ENCODE measurements at regions not wholly inside any gene's neighbourhood (a gene's known extent, or its start where the extent isn't known, plus 50 kb on each side); places are given as distances from the start of the nearest gene placed in this dataset.
A peak's percentile ranks its signal among the peaks of the same experiment; 100 is the strongest.

DNA sequence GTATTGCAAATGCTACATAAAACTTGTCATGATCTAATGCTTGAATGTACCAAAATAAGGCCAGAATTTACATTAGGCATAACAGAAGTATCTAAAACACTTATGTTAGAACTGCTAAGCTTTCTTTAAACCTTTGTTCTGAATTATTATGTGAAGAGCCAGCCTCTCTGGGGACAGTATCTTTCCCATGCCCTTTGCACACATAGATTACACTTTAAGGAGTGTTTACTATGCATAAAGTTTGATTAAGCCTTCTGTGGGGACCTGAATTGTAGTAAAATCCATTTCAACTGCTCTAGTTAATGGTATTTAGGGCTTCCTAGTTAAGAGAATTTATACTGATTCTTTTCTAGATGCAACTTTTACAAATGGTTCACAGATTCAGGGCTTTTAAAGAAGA, 444.7 kb downstream of the IPMK start:
- ATAC-seq (peak; percentile 48 to 59 (median 56)), DNase-seq (no peak)
- H3K4me1 ChIP-seq, result peaks cover 0 to 8% (median 0%) of the 10 kb centered on the region in 4 donors
- no peak for TF ChIP-seq POLR2A (IDR thresholded peaks at IDR 0.05)
- TF ChIP-seq, protein P1, sequence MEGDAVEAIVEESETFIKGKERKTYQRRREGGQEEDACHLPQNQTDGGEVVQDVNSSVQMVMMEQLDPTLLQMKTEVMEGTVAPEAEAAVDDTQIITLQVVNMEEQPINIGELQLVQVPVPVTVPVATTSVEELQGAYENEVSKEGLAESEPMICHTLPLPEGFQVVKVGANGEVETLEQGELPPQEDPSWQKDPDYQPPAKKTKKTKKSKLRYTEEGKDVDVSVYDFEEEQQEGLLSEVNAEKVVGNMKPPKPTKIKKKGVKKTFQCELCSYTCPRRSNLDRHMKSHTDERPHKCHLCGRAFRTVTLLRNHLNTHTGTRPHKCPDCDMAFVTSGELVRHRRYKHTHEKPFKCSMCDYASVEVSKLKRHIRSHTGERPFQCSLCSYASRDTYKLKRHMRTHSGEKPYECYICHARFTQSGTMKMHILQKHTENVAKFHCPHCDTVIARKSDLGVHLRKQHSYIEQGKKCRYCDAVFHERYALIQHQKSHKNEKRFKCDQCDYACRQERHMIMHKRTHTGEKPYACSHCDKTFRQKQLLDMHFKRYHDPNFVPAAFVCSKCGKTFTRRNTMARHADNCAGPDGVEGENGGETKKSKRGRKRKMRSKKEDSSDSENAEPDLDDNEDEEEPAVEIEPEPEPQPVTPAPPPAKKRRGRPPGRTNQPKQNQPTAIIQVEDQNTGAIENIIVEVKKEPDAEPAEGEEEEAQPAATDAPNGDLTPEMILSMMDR (IDR thresholded peaks at IDR 0.05), result no peak
- no peaks in the 10 kb centered on the region for H3K9me3 ChIP-seq
- H3K36me3 ChIP-seq, result no peaks in the 10 kb centered on the region
- H3K27me3 ChIP-seq, result no peaks in the 10 kb centered on the region
- H3K4me3 ChIP-seq, result no peak overlapping the region
- H3K27ac ChIP-seq, result peak overlapping the region in 1 of 3 donors; percentile 32
- intact Hi-C loops (cut with DNase I), result no loop called here

DNA sequence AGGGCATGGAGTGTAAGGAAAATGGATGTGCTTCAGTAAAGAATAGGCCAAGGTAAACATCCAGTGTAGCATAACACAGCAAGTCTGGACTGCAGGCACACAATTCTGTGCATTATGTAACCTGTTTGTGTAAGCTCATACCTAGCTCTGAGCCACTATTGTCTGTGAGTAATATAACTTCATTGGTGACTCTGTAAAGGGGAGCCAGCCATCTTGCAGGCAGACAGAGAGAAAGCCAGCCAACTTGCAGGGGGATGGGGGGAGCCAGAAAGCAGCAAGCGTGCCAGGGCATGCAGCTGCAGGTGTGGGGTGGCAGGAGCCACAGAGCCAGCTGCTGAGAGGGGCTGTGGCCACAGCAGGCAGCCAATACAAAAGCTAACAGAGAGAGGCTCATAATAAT, 449.2 kb downstream of the IPMK start:
- H3K27ac ChIP-seq, result no peak overlapping the region
- WGBS (ENCODE audit: insufficient coverage, low coverage, low lambda C conversion rate, missing lambda C conversion rate), result no CpG with 5 or more reads among the region's 1 CpG
- intact Hi-C loops (cut with DNase I), result no loop called here
- DNase-seq, result no peak
- no peak for TF ChIP-seq POLR2A (IDR thresholded peaks at IDR 0.05)
- TF ChIP-seq, protein P1 (IDR thresholded peaks at IDR 0.05), result no peak
- no peaks in the 10 kb centered on the region for H3K36me3 ChIP-seq
- H3K27me3 ChIP-seq, result no peaks in the 10 kb centered on the region
- peaks cover 0 to 8% (median 0%) of the 10 kb centered on the region in 4 donors for H3K4me1 ChIP-seq
- no peak overlapping the region for H3K4me3 ChIP-seq
- ATAC-seq, result no peak
- H3K9me3 ChIP-seq, result no peaks in the 10 kb centered on the region

DNA sequence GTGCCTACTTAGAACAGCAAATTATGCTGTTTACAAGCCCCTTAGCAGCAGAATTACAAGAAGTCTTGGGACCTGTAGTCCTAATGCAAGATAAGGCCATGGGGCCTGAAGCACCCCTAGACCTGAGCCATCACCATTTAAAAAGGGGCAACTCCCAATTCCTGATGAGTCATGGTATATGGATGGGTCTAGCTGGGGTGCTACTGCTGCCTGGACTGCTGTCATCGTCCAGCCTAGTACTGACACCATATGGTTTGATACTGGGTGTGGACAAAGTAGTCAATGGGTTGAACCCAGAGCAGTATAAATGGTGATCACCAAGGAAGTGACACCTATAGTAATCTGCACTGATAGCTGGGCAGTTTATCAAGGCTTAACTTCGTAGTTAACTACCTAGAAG, 450.0 kb downstream of the IPMK start:
- ATAC-seq (no peak), DNase-seq (no peak)
- Histone ChIP-seq H3K9me3 (no peaks in the 10 kb centered on the region), H3K36me3 (no peaks in the 10 kb centered on the region), H3K4me3 (no peak overlapping the region), H3K27ac (no peak overlapping the region), H3K27me3 (no peaks in the 10 kb centered on the region), H3K4me1 (peaks cover 0 to 1% (median 0%) of the 10 kb centered on the region in 4 donors)
- 60% methylated on average over 1 of the region's 2 CpGs for WGBS (ENCODE audit: insufficient coverage, low coverage, low lambda C conversion rate, missing lambda C conversion rate)
- intact Hi-C loops (cut with DNase I), result no loop called here
- TF ChIP-seq POLR2A (IDR thresholded peaks at IDR 0.05), result no peak
- TF ChIP-seq, protein P1 (IDR thresholded peaks at IDR 0.05), result no peak

DNA sequence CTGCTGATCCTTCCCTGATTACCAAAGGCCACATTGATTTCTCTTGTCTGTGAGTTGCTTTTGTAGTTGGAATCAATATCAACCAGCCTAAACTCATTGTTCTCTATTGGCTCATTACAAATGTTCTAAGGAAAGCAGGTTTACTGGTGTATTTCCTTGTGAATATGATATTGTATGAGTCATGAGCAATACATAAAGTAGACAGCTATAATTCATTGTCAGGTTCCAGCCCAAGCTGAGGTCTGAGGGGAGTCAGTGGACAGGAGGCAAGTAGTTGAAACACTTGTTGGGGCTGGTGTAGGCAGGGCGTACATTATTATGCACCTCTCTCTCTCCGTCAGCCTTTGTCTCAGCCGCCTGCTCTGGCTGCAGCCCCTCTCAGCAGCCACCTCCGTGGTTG, 451.7 kb downstream of the IPMK start:
- no peak for ATAC-seq
- WGBS (ENCODE audit: insufficient coverage, low coverage, low lambda C conversion rate, missing lambda C conversion rate), result 20% methylated on average over 1 of the region's 4 CpGs

More for the DNA sequence above, 451.7 kb downstream of the IPMK start:
- no peak overlapping the region for H3K27ac ChIP-seq
- DNase-seq, result no peak
- no peaks in the 10 kb centered on the region for H3K4me1 ChIP-seq
- no peak overlapping the region for H3K4me3 ChIP-seq
- TF ChIP-seq, protein P1 (IDR thresholded peaks at IDR 0.05), result no peak
- no peak for TF ChIP-seq POLR2A (IDR thresholded peaks at IDR 0.05)
- intact Hi-C loops (cut with DNase I), result no loop called here
- no peaks in the 10 kb centered on the region for H3K9me3 ChIP-seq
- H3K27me3 ChIP-seq, result no peaks in the 10 kb centered on the region
- no peaks in the 10 kb centered on the region for H3K36me3 ChIP-seq
